B cell (primary cell): ENCODE measurements at regions not wholly inside any gene's neighbourhood (a gene's known extent, or its start where the extent isn't known, plus 50 kb on each side); places are given as distances from the start of the nearest gene placed in this dataset.

ENCODE experiments used
- ATAC-seq: fragments of 200-7000 bp; cut with Tn5 transposase; one replicate; pipeline ENCODE4 v1.10.0; 2021; ENCODE audit warnings: low read depth, mild to moderate bottlenecking, moderate number of reproducible peaks, moderate library complexity
- CTCF ChIA-PET: fragments of 350-600 bp; sonication (Branson Sonifier 250); formaldehyde crosslinking; loops from one replicate; lab custom pipeline; 2021; ENCODE audit warnings: antibody characterized with exemption, inconsistent platforms; lab: Charles Lee
- POLR2A ChIA-PET: fragments of 350-600 bp; sonication (Branson Sonifier 250); formaldehyde crosslinking; loops from one replicate; lab custom pipeline; 2021; ENCODE audit warnings: antibody characterized with exemption; lab: Charles Lee
- DNase-seq: peaks from one replicate; pipeline ENCODE4 v3.0.0; 2013
- H2AFZ ChIP-seq: 2 replicates; pipeline ENCODE4 v1.6.1; 2012; ENCODE audit warnings: mild to moderate bottlenecking, low read depth, low read length; ENCODE audit not compliant: insufficient read depth, poor library complexity, severe bottlenecking
- H3K27ac ChIP-seq, 2 donors: 1 replicate in 1 of 2; 2 replicates in 1 of 2; pipeline ENCODE4 v1.5.1; 2012 to 2013; ENCODE audit warnings: low read length in 2 of 2, mild to moderate bottlenecking in 2 of 2, moderate library complexity in 1 of 2
- H3K27me3 ChIP-seq, 4 experiments: fragments of 200-600 bp in 1 of 4; sonication (generic) in 1 of 4; replicated peaks in 1 of 4; 1 replicate in 2 of 4; 2 replicates in 2 of 4; pipeline versions ENCODE4 v1.6.1 to v1.7.0; 2013 to 2016; ENCODE audit warnings: low read length in 3 of 4, mild to moderate bottlenecking in 2 of 4, mixed read lengths in 1 of 4, moderate library complexity in 1 of 4; ENCODE audit not compliant: insufficient read depth in 4 of 4, control insufficient read depth in 3 of 4; ENCODE audit errors: control extremely low read depth in 1 of 4
- H3K36me3 ChIP-seq, 2 experiments: replicated peaks in 1 of 2; 1 replicate in 1 of 2; 2 replicates in 1 of 2; pipeline versions ENCODE4 v1.6.1 to v1.7.1; 2013; ENCODE audit warnings: low read length in 1 of 2; ENCODE audit not compliant: insufficient read depth in 2 of 2, control insufficient read depth in 1 of 2; ENCODE audit errors: control extremely low read depth in 1 of 2, extremely low read depth in 1 of 2
- H3K4me1 ChIP-seq, 2 donors: fragments of 200-600 bp in 1 of 2; sonication (generic) in 1 of 2; 1 replicate in 1 of 2; 2 replicates in 1 of 2; pipeline versions ENCODE4 v1.5.1 to v1.6.1; 2013 to 2017; ENCODE audit warnings: low read length in 2 of 2; ENCODE audit not compliant: control insufficient read depth in 2 of 2, insufficient read depth in 2 of 2
- H3K4me2 ChIP-seq: replicated peaks from 2 replicates; pipeline ENCODE3; 2012; ENCODE audit warnings: mild to moderate bottlenecking, low read depth, low read length; ENCODE audit not compliant: poor library complexity, severe bottlenecking
- H3K4me3 ChIP-seq, 5 experiments: fragments of 200-600 bp in 1 of 5; sonication (generic) in 1 of 5; 1 replicate in 3 of 5; 2 replicates in 2 of 5; pipeline versions ENCODE4 v1.5.1 to v1.7.0; 2011 to 2016; ENCODE audit warnings: low read length in 4 of 5, mild to moderate bottlenecking in 4 of 5, low read depth in 2 of 5, control low read depth in 1 of 5, moderate library complexity in 1 of 5; ENCODE audit not compliant: insufficient read depth in 1 of 5; ENCODE audit errors: control extremely low read depth in 1 of 5, extremely low read depth in 1 of 5
- H3K79me2 ChIP-seq: fragments of 200-600 bp; sonication (generic); one replicate; pipeline ENCODE4 v1.6.0; 2016; ENCODE audit warnings: low read length; ENCODE audit not compliant: control insufficient read depth, insufficient read depth
- H3K9ac ChIP-seq: fragments of 200-600 bp; sonication (generic); 2 replicates; pipeline ENCODE4 v1.6.1; 2017; ENCODE audit warnings: mild to moderate bottlenecking, low read length, moderate library complexity
- H3K9me3 ChIP-seq, 3 donors: one replicate each; pipeline versions ENCODE4 v1.6.1 to v1.7.1; 2013; ENCODE audit warnings: low read length in 2 of 3; ENCODE audit not compliant: control insufficient read depth in 2 of 3, insufficient read depth in 1 of 3; ENCODE audit errors: control extremely low read depth in 1 of 3
- H4K20me1 ChIP-seq: 2 replicates; pipeline ENCODE4 v1.6.0; 2012; ENCODE audit warnings: mild to moderate bottlenecking, low read length; ENCODE audit not compliant: insufficient read depth, control insufficient read depth, poor library complexity, severe bottlenecking
- H3K27ac Mint-ChIP-seq: one replicate; pipeline ENCODE4 v1.8.0; 2021; ENCODE audit warnings: mixed read lengths
- H3K27me3 Mint-ChIP-seq: one replicate; pipeline ENCODE4 v1.8.0; 2021; ENCODE audit warnings: mixed read lengths
- H3K4me1 Mint-ChIP-seq: one replicate; pipeline ENCODE4 v1.8.0; 2021; ENCODE audit warnings: mixed read lengths
- H3K4me3 Mint-ChIP-seq: one replicate; pipeline ENCODE4 v1.8.0; 2021; ENCODE audit warnings: mixed read lengths
- H3K9me3 Mint-ChIP-seq: one replicate; pipeline ENCODE4 v1.8.0; 2022; ENCODE audit warnings: mixed read lengths; ENCODE audit not compliant: insufficient read depth
- EZH2 ChIP-seq: IDR thresholded peaks from 2 replicates; pipeline ENCODE4 v1.6.1; 2012; ENCODE audit warnings: borderline replicate concordance, low read depth, mild to moderate bottlenecking, moderate library complexity, low read length; ENCODE audit not compliant: insufficient read depth, poor library complexity, severe bottlenecking
- WGBS: methylation state at CpG from one replicate; pipeline ENCODE4 v1.1.5; 2013; ENCODE audit warnings: missing lambda C conversion rate; ENCODE audit not compliant: insufficient coverage; 5-methylcytosine and 5-hydroxymethylcytosine counted together
- intact Hi-C: fragments of 100-400 bp; cut with micrococcal nuclease; formaldehyde crosslinking; loops from one replicate; pipeline ENCODE4 v1.10.0; 2022
- TF ChIP-seq, protein P1 (sequence below): fragments of 200-600 bp; IDR thresholded peaks from one replicate; pipeline ENCODE4 v1.8.0; 2022; ENCODE audit warnings: antibody characterized with exemption, mild to moderate bottlenecking

DNA sequence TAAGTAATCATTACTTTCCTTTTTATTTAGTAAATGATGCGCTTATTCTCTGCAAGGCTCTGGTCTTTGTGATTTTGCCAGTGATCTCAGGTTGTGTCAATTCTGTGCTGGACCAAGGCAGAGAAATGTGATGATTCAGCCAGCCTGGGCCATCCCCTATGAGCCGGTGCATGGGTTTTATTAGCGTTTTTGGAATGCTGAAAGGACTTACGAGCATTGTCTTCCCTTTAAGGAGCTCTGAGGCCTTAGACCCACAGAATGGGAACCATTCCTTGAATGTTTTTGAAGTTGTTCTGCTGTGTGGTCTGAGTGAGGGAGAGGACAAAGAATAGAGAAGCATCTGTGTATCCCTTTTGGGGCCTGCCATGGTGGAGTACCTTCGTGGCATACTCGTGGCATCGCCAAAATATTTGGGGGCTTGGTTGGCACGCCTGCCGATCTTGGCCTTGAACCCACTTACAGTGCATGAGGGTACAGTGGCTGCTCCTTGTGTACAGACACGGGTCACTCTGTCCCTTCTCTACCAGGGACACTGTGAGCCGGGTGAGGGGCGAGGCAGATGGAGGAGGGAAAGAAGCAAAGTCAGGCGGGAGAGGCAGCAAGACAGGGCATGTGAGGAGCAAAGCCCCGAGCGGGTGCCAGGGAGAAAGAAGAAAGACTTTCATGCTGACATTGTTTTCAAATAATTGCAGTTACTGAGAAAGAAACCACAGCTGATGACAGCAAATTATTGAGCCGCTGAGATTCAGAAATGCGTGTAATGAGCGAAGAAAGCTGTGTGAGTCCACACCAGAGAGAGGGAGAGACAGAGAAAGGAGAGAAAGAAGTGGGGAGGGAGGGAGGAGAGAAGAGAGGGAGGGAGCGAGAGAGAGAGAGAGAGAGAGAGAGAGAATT, 269.4 kb upstream of the RGMA start:
- H3K27ac ChIP-seq: no peak overlapping the region
- H3K4me1 Mint-ChIP-seq: no peaks in the 10 kb centered on the region
- WGBS: 87% methylated on average over 16 of the region's 19 CpGs
- H3K9me3 ChIP-seq: peaks cover 0 to 11% (median 0%) of the 10 kb centered on the region in 3 donors
- intact Hi-C loops: no loop called here
- H3K27me3 ChIP-seq: no peaks in the 10 kb centered on the region
- H3K36me3 ChIP-seq: no peaks in the 10 kb centered on the region
- no peaks in the 10 kb centered on the region for H4K20me1 ChIP-seq
- TF ChIP-seq, protein P1, sequence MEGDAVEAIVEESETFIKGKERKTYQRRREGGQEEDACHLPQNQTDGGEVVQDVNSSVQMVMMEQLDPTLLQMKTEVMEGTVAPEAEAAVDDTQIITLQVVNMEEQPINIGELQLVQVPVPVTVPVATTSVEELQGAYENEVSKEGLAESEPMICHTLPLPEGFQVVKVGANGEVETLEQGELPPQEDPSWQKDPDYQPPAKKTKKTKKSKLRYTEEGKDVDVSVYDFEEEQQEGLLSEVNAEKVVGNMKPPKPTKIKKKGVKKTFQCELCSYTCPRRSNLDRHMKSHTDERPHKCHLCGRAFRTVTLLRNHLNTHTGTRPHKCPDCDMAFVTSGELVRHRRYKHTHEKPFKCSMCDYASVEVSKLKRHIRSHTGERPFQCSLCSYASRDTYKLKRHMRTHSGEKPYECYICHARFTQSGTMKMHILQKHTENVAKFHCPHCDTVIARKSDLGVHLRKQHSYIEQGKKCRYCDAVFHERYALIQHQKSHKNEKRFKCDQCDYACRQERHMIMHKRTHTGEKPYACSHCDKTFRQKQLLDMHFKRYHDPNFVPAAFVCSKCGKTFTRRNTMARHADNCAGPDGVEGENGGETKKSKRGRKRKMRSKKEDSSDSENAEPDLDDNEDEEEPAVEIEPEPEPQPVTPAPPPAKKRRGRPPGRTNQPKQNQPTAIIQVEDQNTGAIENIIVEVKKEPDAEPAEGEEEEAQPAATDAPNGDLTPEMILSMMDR: no peak
- no peak for TF ChIP-seq EZH2
- no peak overlapping the region for H2AFZ ChIP-seq
- H3K4me3 Mint-ChIP-seq: no peak overlapping the region
- no peak overlapping the region for H3K27ac Mint-ChIP-seq
- H3K4me3 ChIP-seq: no peak overlapping the region
- H3K9ac ChIP-seq: no peak overlapping the region
- no peaks in the 10 kb centered on the region for H3K4me1 ChIP-seq
- CTCF ChIA-PET: no interaction called here
- peaks cover 5% of the 10 kb centered on the region for H3K9me3 Mint-ChIP-seq
- no peaks in the 10 kb centered on the region for H3K27me3 Mint-ChIP-seq
- DNase-seq (no peak), ATAC-seq (no peak)
- H3K4me2 ChIP-seq: no peak overlapping the region
- H3K79me2 ChIP-seq: no peaks in the 10 kb centered on the region
- POLR2A ChIA-PET: no interaction called here
